OCI-M1 (cell line): ENCODE measurements at regions not wholly inside any gene's neighbourhood (a gene's known extent, or its start where the extent isn't known, plus 50 kb on each side); places are given as distances from the start of the nearest gene placed in this dataset.
"Not testable (repeated sequence)": the region's sequence is repeated elsewhere in the genome, so short reads cannot be mapped to it uniquely, and the experiment has no call there.

Source experiments
- DNase-seq: peaks from one replicate; lab custom pipeline; 2025; lab: John Stamatoyannopoulos, UW

GRCh38 chr6:14478381-14479225 is 361.0 kb downstream of the CD83 start:
- peak; percentile 31 for DNase-seq

DNA sequence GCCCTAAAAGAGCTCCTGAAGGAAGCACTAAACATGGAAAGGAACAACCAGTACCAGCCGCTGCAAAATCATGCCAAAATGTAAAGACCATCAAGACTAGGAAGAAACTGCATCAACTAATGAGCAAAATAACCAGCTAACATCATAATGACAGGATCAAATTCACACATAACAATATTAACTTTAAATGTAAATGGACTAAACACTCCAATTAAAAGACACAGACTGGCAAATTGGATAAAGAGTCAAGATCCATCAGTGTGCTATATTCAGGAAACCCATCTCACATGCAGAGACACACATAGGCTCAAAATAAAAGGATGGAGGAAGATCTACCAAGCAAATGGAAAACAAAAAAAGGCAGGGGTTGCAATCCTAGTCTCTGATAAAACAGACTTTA is 364.4 kb downstream of the CD83 start:
- not testable (repeated sequence) for DNase-seq

DNA sequence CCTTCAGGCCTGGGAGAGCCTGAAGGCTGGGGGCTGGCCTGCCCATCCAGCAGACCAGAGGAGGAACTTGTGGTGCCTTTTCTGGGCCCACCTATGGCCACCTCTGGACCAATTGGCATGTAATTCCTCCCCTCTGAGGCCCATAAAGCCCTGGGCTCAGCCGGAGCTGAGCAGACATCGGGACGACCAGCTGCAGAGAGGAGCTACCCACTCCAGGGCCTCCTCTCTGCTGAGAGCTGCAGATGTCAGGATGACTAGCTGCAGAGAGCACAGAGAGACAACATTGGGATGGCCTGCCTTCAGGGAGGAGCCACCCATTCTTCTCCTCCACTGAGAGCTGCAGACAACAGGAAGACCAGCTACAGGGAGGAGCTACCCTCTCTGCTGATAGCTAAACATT is 370.1 kb downstream of the CD83 start:
- no peak for DNase-seq

DNA sequence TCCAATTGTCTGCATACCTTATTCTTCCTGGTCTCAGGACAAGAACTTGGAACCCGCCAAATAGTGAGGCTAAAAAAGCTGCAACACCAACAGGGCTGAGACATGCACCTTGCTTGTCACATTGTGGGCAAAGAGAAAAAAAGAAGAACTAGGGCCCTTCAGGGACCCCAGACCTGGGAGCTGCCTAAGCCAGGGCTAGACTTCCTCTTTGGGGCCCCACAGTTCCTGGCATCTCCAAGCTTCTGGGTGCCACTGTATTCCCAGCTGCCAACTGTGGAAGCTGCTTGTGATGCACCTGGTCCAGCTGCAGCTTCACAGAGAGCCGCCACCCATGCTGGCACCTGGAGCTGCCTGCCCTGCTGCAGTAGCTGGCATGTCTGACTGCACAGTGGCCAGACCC is 370.6 kb downstream of the CD83 start:
- DNase-seq = no peak

DNA sequence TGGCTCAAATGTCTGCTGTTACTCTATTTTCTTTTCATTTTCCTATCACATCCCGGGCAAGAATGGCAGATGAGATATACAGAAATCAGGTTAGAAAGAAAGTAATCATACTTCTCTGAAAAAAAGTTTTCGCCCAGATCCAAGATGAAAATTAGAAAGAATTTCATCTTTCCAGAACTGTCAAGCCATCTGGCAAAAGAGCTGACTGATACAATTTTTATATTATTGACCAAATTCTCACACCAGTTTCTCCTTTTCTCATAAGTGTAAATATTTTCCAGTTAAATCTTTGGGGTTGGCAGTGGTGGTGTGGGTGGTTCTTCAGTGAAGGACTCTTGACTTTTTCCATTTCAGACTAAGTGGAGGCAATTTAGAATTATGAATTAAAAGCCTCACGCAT is 371.9 kb downstream of the CD83 start:
- no peak for DNase-seq

DNA sequence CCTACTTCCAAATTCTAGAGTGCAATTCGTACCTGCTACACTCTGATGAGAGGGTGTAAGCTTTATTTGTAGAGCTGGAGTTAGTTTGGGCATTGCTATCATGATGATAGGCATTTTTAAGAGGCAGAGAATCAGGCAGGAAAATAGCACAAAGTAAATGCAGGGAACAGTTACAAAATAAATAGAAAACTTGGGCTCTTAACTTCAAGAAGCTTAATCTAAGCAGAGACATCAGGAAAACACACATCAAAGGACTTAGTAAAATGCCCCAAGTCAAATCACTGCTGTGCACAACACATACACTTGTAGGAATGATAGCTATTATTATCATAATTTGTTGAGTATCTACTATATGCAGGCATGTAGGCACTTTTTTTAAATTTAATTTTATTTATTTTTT is 381.2 kb downstream of the CD83 start:
- no peak for DNase-seq

DNA sequence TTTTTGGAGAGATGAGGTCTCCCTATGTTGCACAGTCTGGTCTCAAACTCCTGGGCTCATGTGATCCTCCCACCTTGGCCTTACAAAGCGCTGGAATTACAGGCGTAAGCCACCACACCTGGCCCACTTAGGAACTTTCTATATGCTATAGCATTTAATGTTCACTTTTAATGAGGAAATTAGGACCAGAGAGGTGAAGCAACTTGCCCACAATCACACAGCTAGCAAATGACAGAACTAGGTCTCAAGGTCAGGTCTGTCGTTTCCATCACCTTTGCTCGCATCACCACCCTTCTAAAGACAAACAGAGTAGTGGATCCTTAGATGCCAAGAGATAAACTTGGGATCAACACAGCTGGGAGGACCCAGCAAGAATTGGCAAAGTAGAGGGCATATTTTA is 381.7 kb downstream of the CD83 start:
- DNase-seq = no peak

GRCh38 chr6:14499841-14500240 is 382.3 kb downstream of the CD83 start:
- no peak for DNase-seq

GRCh38 chr6:14500809-14501208 is 383.2 kb downstream of the CD83 start:
- DNase-seq = no peak

- DNase-seq = no peak
Measured at GRCh38 chr6:14501240-14501639, 383.7 kb downstream of the CD83 start.

DNA sequence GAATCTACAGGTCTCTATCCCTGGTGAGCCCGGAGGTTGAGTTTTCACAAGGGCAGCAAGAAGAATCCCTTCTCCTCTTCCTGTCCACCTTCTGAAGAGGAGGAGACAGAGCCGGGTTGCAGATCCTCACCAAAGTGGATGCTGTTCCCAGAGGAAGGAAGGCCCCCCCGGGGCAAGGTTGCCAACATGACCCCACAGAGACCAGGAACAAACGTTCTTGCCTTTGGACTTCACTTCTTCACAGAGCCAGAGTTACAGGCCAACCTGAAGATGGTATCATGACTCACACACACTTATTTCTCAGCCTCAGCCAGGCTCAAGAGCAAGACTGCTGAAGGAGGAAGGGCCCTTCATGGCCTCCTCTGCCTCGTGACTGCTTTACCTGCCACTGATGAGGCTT is 384.3 kb downstream of the CD83 start:
- DNase-seq = no peak

DNA sequence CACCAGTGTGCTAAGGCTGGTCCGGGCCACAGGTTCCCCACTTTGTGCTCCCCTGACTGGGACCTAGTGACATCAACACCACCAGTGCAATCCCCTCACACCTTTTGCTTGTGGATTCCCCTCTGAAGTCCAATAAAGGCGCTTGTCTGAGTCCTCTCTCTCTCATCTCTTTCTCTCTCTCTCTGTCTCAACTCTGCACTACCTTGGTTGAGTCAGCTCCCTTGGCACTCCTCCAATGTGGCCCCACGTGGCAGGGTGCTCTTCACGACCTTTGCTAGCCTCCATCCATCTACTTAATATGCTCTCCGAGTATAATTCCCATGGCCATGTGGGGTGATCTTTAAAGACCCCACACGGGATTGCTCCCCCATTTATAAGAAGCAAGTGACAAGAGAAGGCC is 385.0 kb downstream of the CD83 start:
- no peak for DNase-seq

DNA sequence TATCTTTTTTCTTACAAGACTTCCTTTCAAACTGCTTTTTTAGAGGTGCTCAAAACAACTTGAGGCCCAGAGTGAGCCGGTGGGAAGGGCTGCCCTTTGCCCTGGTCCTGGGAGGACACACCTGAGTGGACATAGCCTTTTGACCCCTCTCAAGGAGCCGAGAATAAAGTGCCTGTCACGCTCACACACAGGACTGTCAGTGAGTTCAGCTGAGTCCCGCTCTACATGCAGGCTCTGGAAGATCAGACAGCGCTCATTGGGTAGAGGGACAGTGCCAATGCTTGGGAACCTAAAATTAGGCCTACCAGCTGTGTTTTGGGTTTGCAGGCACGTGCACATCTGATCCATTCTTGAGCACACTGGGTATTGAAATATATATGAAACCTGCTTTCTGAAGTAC is 387.8 kb downstream of the CD83 start:
- DNase-seq = no peak

DNA sequence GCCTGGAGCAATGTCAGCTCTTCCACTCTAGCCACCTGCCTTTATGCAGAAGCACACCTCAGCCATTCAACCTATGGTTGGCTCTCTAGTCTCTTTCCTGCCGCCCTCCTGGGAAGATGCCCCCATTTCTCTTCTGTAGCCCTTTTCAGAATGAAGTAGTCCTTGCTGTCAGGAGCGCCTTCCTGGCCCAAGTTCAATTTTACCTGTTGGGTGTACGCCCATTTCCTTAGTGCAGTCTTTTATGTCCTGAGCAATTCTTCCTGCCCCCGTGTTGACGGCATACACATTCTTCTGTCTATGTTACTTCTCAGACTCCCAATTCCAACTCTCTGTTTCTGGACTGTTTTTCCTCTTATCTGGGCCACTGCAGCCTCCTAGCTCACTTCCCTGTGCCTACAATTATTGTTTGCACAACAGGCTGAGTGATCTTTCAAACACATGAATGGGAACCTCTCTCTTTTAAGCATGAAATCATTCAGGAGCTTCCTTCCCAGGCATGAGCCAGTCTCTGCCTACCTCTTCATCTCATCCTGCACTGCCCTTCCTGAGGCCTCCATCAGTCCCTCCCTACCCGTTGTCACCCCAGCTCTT is 389.2 kb downstream of the CD83 start:
- no peak for DNase-seq

- no peak for DNase-seq
Measured at GRCh38 chr6:14509120-14509519, 391.5 kb downstream of the CD83 start.

DNA sequence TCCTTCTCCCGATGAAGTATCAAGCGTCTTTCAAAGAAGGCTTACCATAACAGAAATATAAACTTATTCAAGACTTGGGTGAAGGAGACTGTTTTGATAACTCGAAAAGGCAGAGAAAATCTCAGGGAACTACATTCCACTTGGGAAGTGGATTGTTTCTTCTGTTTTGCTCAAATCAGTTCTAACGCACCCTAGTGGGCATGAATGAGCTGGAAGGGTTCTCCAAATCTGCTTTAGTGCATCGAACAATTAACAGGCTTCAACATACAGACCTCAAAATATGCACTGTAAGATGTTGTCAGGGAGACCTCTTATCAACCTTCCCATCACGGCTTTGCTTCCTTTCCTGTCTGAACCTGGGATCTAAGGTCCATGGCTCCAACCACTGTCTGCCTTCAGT is 392.5 kb downstream of the CD83 start:
- DNase-seq = no peak

DNA sequence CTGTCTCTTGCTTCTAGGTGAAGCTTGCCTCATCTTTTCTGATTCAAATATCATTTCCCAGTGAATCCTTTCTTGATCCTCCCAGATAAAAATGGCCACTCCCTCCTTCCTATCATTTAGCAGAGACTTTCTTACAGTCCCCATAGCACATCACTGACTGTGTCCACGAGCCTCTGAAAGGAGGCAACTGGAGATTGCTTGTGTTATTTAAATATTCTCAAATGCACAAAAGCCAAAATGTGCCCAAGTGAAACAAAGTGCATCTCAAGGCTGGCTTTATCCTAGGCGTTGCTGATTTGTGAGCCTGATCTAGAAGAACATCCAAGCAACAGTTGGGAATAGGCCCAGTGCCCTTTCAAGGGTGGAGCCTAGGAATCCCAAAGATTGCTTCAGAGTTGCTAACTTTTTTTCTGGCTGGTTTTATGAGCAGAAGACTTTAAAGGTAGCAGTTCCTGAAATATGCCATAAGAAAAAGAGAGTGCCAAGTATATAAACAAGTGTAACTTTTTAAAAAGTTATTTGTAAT is 393.6 kb downstream of the CD83 start:
- no peak for DNase-seq

DNA sequence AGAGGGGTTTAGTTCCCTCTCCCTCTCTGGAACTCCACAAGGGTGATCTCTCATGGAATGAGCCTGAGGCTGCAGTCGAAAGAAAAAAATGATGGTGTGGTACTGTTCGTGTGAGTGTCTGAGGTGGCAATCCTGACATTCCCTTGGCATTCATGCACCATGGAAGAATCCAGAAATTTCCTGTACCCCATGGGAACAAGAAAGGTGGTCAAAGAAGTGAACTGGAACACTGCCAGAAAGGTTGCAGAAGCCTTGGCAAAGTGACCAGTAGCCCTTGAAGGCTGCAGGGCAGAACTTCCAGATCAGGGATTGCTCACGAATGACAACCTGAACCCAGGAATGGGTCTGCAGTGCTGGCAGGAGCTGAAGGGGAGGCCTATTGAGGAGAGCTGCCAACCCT is 394.7 kb downstream of the CD83 start:
- no peak for DNase-seq

DNA sequence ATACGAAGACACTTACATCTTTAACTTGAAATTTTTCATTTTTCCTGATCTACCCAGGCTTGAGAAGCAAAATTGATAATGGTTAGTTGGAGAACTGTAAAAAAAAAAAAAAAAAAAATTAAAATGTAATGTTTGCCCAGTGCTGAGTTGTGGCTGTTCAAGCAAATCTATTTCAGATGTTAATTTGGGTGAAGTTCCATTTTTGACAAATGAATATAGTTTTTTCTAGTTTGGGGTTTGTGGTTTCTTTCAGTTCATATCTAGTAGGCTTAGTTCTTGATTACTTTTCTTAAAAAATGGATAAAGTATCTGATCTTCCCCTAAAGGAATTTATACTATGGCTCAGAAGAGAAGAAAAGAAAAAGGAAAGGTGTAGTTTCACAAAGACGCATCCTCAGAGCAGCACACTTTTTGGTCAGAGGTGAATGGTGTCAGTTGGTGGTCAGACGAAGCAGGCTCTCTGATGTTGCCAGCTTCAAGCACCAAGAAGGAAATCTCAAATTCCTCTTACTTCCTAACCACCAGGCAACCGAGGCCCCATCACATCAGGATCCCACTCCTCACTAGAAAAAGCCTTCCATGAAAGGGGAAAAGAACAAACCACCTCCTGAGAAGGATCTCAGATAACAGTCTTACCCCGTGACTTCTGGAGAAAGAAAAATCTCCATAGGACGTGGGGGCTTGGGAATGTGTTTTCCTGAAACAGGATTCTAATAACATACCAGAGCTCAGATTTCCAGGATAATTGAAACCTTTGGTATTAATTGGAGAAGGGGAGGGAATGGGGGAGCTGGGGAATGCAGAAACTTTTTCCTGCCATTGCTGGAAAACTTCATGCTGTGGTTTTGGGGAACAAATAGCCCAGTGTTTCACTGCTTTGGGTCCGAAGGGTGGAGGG is 396.2 kb downstream of the CD83 start:
- no peak for DNase-seq

- no peak for DNase-seq
Measured at GRCh38 chr6:14516956-14517355, 399.4 kb downstream of the CD83 start.

DNA sequence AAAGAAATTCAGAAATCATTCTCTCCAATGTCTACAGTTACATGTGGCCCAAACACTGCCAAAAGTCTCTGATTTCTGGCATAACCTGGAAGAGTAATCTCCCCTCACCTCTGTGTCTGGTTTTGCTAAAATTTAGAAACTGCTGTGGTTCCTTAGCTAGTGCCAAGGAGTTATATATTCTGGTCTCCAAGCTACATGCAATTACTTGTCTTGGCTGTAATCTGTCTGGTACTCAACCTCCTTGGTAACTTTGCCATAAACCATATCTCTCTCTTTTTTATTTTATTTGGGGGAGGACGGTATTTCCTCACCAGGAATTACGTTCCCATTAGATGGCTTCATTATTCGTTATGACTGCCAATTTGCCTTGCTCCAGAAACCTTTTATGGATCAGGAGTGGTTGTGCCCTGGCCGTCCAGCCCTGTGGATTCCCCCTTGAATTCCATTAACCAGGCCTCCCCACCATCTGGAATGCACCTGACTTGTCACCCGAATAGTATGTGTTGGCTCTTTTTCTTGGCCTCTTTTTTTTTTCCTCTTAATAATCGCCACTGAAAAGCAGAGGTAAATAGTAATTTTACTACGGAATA is 400.0 kb downstream of the CD83 start:
- no peak for DNase-seq

DNA sequence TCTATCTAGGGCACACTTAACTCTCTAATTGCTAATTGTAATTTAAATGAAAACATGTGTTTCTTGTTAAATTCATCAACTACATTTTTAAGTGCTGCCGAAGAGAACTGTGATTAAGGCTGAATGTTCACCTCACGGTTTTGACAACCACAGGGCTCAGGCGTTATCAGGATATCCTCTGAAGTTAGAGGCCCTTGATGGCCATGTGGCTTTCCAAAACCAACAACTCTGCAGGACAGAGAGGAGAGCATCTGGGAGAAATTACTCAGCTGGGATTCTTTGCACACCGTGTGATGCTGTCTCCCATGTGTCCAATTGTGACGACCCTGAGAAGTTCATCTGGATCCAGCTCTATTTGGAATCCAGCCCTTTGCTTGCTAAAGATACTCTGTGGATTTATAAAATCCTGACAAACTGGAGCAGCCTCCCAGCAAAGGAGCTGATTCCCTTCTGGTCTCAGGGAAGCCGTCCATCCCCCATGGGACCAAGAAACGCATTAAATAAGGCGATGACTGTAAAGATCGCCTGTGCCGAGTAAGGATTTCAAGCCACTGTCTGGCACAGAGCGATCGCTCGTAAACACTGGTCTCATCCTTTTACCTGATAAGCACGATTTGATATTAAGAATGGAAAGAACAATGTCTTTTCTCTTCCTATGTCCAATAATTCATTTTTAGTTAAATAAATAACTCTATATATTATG is 401.1 kb downstream of the CD83 start:
- no peak for DNase-seq
